GM19035 (cell line): ENCODE measurements at regions not wholly inside any gene's neighbourhood (a gene's known extent, or its start where the extent isn't known, plus 50 kb on each side); places are given as distances from the start of the nearest gene placed in this dataset.
"Not testable (repeated sequence)": the region's sequence is repeated elsewhere in the genome, so short reads cannot be mapped to it uniquely, and the experiment has no call there.

Experiments used
- ATAC-seq: cut with Tn5 transposase; IDR thresholded peaks from one replicate; pipeline ENCODE4 v1.9.1; 2021; ENCODE audit not compliant: unreplicated experiment

- ATAC-seq = no peak
Observed at GRCh38 chr2:114248648-114249047, 193.8 kb upstream of the DPP10 start.

GRCh38 chr2:114252713-114253112, 189.7 kb upstream of the DPP10 start:
- no peak for ATAC-seq

GRCh38 chr2:114254875-114255274, 187.6 kb upstream of the DPP10 start:
- ATAC-seq = no peak

GRCh38 chr2:114259389-114259788, 183.1 kb upstream of the DPP10 start:
- no peak for ATAC-seq

- ATAC-seq = no peak
Observed at GRCh38 chr2:114261366-114261765, 181.1 kb upstream of the DPP10 start.

GRCh38 chr2:114265261-114265660, 177.2 kb upstream of the DPP10 start:
- no peak for ATAC-seq

- ATAC-seq = no peak
Observed at GRCh38 chr2:114274957-114275356, 167.5 kb upstream of the DPP10 start.

GRCh38 chr2:114281188-114281587, 161.3 kb upstream of the DPP10 start:
- ATAC-seq = no peak

GRCh38 chr2:114283774-114284173, 158.7 kb upstream of the DPP10 start:
- no peak for ATAC-seq

GRCh38 chr2:114286438-114286837, 156.0 kb upstream of the DPP10 start:
- ATAC-seq = no peak

- ATAC-seq = no peak
Observed at GRCh38 chr2:114293355-114293754, 149.1 kb upstream of the DPP10 start.

GRCh38 chr2:114294741-114295140, 147.7 kb upstream of the DPP10 start:
- ATAC-seq = no peak

GRCh38 chr2:114300351-114300750, 142.1 kb upstream of the DPP10 start:
- ATAC-seq = not testable (repeated sequence)

- no peak for ATAC-seq
Observed at GRCh38 chr2:114316532-114317300, 125.7 kb upstream of the DPP10 start.

- ATAC-seq = no peak
Observed at GRCh38 chr2:114330594-114330993, 111.8 kb upstream of the DPP10 start.

GRCh38 chr2:114331934-114332333, 110.5 kb upstream of the DPP10 start:
- ATAC-seq = no peak

- ATAC-seq = no peak
Observed at GRCh38 chr2:114345246-114345645, 97.2 kb upstream of the DPP10 start.

- no peak for ATAC-seq
Observed at GRCh38 chr2:114346658-114347057, 95.8 kb upstream of the DPP10 start.

GRCh38 chr2:114350186-114350725, 92.2 kb upstream of the DPP10 start:
- ATAC-seq = no peak

- ATAC-seq = no peak
Observed at GRCh38 chr2:114352988-114353387, 89.5 kb upstream of the DPP10 start.

- no peak for ATAC-seq
Observed at GRCh38 chr2:114354199-114354598, 88.2 kb upstream of the DPP10 start.

- ATAC-seq = no peak
Observed at GRCh38 chr2:114368705-114369104, 73.7 kb upstream of the DPP10 start.

- ATAC-seq = not testable (repeated sequence)
Observed at GRCh38 chr2:114371721-114372120, 70.7 kb upstream of the DPP10 start.
